SK-N-SH (cell line): ENCODE measurements at regions not wholly inside any gene's neighbourhood (a gene's known extent, or its start where the extent isn't known, plus 50 kb on each side); places are given as distances from the start of the nearest gene placed in this dataset.

Experiments used
- EP300 ChIP-seq, 2 experiments: IDR thresholded peaks; 2 replicates each; pipeline versions ENCODE4 v1.4.0 to v1.6.1; 2012; ENCODE audit warnings: borderline replicate concordance in 1 of 2, low read depth in 1 of 2, low read length in 1 of 2
- FOSL2 ChIP-seq: IDR thresholded peaks from 2 replicates; pipeline ENCODE4 v1.4.0; 2012; ENCODE audit warnings: low read depth, mild to moderate bottlenecking, moderate library complexity, borderline replicate concordance
- FOXJ3 ChIP-seq: sonication (generic); formaldehyde crosslinking; IDR thresholded peaks from 2 replicates; pipeline ENCODE4 v1.5.1; 2020; ENCODE audit warnings: mild to moderate bottlenecking, missing genetic modification reagents
- FOXM1 ChIP-seq: IDR thresholded peaks from 2 replicates; pipeline ENCODE4 v1.4.0; 2012; ENCODE audit warnings: low read depth, mild to moderate bottlenecking
- GABPA ChIP-seq: IDR thresholded peaks from 2 replicates; pipeline ENCODE4 v1.4.0; 2012; ENCODE audit warnings: low read depth, mild to moderate bottlenecking
- GATA2 ChIP-seq: sonication (generic); formaldehyde crosslinking; IDR thresholded peaks from 2 replicates; pipeline ENCODE4 v1.5.0; 2020; ENCODE audit warnings: mild to moderate bottlenecking, missing genetic modification reagents
- NFIC ChIP-seq: IDR thresholded peaks from 2 replicates; pipeline ENCODE4 v1.4.0; 2012; ENCODE audit warnings: borderline replicate concordance
- RAD21 ChIP-seq: IDR thresholded peaks from 2 replicates; pipeline ENCODE4 v1.6.1; 2012; ENCODE audit warnings: mild to moderate bottlenecking, low read length
- RCOR1 ChIP-seq: fragments of 150-350 bp; IDR thresholded peaks from 2 replicates; pipeline ENCODE4 v1.6.1; 2017; ENCODE audit warnings: antibody characterized with exemption, low read length
- RXRA ChIP-seq: IDR thresholded peaks from 2 replicates; pipeline ENCODE4 v1.4.0; 2012; ENCODE audit warnings: low read depth, mild to moderate bottlenecking, borderline replicate concordance
- SMC3 ChIP-seq: IDR thresholded peaks from 2 replicates; pipeline ENCODE4 v1.6.1; 2012; ENCODE audit warnings: low read depth, low read length, improper control_type of control experiment
- TEAD4 ChIP-seq: IDR thresholded peaks from 2 replicates; pipeline ENCODE4 v1.4.0; 2012; ENCODE audit warnings: mild to moderate bottlenecking, borderline replicate concordance; ENCODE audit not compliant: insufficient read depth
- YY1 ChIP-seq: IDR thresholded peaks from 2 replicates; pipeline ENCODE4 v1.4.0; 2012; ENCODE audit warnings: low read depth, mild to moderate bottlenecking
- TF ChIP-seq, protein P1 (sequence below): IDR thresholded peaks from 2 replicates; pipeline ENCODE4 v1.6.1; 2012; ENCODE audit warnings: mild to moderate bottlenecking, low read depth, low read length, moderate library complexity
- TF ChIP-seq, protein P2 (sequence below): IDR thresholded peaks from 2 replicates; pipeline ENCODE4; 2012
- TF ChIP-seq, protein P3 (sequence below): fragments of 150-350 bp; IDR thresholded peaks from 2 replicates; pipeline ENCODE4 v1.6.1; 2016; ENCODE audit warnings: mild to moderate bottlenecking, low read depth, low read length
- TF ChIP-seq, protein P4 (sequence below): IDR thresholded peaks from 2 replicates; pipeline ENCODE4 v1.4.0; 2012; ENCODE audit warnings: low read depth, borderline replicate concordance
- TF ChIP-seq, protein P5 (sequence below): fragments of 200-600 bp; sonication (generic); IDR thresholded peaks from 2 replicates; pipeline ENCODE4 v1.6.1; 2017; ENCODE audit warnings: antibody characterized with exemption, mild to moderate bottlenecking, moderate library complexity
- TF ChIP-seq, protein P6 (sequence below): IDR thresholded peaks from 2 replicates; pipeline ENCODE4 v1.4.0; 2012; ENCODE audit warnings: low read depth, borderline replicate concordance
- TF ChIP-seq, protein P7 (sequence below): IDR thresholded peaks from 2 replicates; pipeline ENCODE4 v1.4.0; 2012; ENCODE audit warnings: low read depth

DNA sequence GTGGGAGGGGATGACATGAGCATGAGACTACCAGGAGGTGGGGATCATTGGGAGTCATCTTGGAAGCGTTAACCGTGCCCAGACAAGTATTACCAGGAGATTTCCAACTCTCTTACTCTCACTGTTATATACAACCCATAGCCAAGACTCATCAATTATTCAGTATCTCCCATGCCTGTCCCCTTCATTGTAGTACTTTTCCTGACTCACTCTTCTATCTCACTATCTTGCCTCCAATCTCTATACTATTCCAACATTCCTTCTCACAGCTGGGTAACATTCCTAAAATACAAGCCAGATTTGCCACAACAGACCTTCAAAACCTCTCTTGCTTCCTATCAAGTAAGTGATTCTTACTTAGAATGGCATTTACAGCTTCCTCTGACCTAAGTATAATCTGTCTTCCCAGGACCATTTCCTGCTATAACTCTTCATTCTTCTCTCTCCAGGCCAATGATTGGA, 226.3 kb upstream of the SMLR1 start (continued):
- TF ChIP-seq, protein P1, sequence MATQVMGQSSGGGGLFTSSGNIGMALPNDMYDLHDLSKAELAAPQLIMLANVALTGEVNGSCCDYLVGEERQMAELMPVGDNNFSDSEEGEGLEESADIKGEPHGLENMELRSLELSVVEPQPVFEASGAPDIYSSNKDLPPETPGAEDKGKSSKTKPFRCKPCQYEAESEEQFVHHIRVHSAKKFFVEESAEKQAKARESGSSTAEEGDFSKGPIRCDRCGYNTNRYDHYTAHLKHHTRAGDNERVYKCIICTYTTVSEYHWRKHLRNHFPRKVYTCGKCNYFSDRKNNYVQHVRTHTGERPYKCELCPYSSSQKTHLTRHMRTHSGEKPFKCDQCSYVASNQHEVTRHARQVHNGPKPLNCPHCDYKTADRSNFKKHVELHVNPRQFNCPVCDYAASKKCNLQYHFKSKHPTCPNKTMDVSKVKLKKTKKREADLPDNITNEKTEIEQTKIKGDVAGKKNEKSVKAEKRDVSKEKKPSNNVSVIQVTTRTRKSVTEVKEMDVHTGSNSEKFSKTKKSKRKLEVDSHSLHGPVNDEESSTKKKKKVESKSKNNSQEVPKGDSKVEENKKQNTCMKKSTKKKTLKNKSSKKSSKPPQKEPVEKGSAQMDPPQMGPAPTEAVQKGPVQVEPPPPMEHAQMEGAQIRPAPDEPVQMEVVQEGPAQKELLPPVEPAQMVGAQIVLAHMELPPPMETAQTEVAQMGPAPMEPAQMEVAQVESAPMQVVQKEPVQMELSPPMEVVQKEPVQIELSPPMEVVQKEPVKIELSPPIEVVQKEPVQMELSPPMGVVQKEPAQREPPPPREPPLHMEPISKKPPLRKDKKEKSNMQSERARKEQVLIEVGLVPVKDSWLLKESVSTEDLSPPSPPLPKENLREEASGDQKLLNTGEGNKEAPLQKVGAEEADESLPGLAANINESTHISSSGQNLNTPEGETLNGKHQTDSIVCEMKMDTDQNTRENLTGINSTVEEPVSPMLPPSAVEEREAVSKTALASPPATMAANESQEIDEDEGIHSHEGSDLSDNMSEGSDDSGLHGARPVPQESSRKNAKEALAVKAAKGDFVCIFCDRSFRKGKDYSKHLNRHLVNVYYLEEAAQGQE: 0 out of 2 replicates have a peak, but pooled peaks have one; percentile 42
- peak; percentile 88 for TF ChIP-seq RXRA
- peak; percentile 98 for TF ChIP-seq TEAD4
- peak; percentile 70 to 99 for TF ChIP-seq EP300 (IDR thresholded peaks at IDR 0.05; ENCODE audit: borderline replicate concordance in 1 of 2, low read depth in 1 of 2, low read length in 1 of 2)
- 0 out of 2 replicates have a peak, but pooled peaks have one; percentile 22 for TF ChIP-seq YY1
- TF ChIP-seq, protein P2, sequence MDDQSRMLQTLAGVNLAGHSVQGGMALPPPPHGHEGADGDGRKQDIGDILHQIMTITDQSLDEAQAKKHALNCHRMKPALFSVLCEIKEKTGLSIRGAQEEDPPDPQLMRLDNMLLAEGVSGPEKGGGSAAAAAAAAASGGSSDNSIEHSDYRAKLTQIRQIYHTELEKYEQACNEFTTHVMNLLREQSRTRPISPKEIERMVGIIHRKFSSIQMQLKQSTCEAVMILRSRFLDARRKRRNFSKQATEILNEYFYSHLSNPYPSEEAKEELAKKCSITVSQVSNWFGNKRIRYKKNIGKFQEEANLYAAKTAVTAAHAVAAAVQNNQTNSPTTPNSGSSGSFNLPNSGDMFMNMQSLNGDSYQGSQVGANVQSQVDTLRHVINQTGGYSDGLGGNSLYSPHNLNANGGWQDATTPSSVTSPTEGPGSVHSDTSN: peak; percentile 97
- no peak for TF ChIP-seq RAD21
- peak; percentile 92 for TF ChIP-seq FOXM1
- TF ChIP-seq GABPA: no peak
- TF ChIP-seq SMC3: no peak
- TF ChIP-seq, protein P3, sequence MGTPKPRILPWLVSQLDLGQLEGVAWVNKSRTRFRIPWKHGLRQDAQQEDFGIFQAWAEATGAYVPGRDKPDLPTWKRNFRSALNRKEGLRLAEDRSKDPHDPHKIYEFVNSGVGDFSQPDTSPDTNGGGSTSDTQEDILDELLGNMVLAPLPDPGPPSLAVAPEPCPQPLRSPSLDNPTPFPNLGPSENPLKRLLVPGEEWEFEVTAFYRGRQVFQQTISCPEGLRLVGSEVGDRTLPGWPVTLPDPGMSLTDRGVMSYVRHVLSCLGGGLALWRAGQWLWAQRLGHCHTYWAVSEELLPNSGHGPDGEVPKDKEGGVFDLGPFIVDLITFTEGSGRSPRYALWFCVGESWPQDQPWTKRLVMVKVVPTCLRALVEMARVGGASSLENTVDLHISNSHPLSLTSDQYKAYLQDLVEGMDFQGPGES: no peak
- peak; percentile 87 for TF ChIP-seq FOSL2
- TF ChIP-seq FOXJ3 (CRISPR knock-in tag): no peak
- peak; percentile 94 for TF ChIP-seq NFIC
- TF ChIP-seq, protein P4, sequence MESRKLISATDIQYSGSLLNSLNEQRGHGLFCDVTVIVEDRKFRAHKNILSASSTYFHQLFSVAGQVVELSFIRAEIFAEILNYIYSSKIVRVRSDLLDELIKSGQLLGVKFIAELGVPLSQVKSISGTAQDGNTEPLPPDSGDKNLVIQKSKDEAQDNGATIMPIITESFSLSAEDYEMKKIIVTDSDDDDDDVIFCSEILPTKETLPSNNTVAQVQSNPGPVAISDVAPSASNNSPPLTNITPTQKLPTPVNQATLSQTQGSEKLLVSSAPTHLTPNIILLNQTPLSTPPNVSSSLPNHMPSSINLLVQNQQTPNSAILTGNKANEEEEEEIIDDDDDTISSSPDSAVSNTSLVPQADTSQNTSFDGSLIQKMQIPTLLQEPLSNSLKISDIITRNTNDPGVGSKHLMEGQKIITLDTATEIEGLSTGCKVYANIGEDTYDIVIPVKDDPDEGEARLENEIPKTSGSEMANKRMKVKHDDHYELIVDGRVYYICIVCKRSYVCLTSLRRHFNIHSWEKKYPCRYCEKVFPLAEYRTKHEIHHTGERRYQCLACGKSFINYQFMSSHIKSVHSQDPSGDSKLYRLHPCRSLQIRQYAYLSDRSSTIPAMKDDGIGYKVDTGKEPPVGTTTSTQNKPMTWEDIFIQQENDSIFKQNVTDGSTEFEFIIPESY: peak; percentile 85
- TF ChIP-seq, protein P5, sequence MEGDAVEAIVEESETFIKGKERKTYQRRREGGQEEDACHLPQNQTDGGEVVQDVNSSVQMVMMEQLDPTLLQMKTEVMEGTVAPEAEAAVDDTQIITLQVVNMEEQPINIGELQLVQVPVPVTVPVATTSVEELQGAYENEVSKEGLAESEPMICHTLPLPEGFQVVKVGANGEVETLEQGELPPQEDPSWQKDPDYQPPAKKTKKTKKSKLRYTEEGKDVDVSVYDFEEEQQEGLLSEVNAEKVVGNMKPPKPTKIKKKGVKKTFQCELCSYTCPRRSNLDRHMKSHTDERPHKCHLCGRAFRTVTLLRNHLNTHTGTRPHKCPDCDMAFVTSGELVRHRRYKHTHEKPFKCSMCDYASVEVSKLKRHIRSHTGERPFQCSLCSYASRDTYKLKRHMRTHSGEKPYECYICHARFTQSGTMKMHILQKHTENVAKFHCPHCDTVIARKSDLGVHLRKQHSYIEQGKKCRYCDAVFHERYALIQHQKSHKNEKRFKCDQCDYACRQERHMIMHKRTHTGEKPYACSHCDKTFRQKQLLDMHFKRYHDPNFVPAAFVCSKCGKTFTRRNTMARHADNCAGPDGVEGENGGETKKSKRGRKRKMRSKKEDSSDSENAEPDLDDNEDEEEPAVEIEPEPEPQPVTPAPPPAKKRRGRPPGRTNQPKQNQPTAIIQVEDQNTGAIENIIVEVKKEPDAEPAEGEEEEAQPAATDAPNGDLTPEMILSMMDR: no peak
- TF ChIP-seq, protein P6, sequence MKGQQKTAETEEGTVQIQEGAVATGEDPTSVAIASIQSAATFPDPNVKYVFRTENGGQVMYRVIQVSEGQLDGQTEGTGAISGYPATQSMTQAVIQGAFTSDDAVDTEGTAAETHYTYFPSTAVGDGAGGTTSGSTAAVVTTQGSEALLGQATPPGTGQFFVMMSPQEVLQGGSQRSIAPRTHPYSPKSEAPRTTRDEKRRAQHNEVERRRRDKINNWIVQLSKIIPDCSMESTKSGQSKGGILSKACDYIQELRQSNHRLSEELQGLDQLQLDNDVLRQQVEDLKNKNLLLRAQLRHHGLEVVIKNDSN: no peak
- TF ChIP-seq GATA2 (CRISPR knock-in tag): no peak
- TF ChIP-seq, protein P7, sequence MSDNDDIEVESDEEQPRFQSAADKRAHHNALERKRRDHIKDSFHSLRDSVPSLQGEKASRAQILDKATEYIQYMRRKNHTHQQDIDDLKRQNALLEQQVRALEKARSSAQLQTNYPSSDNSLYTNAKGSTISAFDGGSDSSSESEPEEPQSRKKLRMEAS: peak; percentile 19; the same call in 1 of the 2 replicates
- no peak for TF ChIP-seq RCOR1
